OCI-LY3 (cell line): ENCODE measurements at regions not wholly inside any gene's neighbourhood (a gene's known extent, or its start where the extent isn't known, plus 50 kb on each side); places are given as distances from the start of the nearest gene placed in this dataset.

Experiments used
- H2AFZ ChIP-seq: fragments of 200-600, 300-600 bp; shearing (Covaris generic); 2 replicates; pipeline ENCODE4 v1.6.0; 2014; ENCODE audit warnings: antibody characterized with exemption, low read depth, low read length
- H3K27ac ChIP-seq: fragments of 200-600, 300-600 bp; sonication (generic); 2 replicates; pipeline ENCODE4 v1.5.1; 2014; ENCODE audit warnings: mild to moderate bottlenecking, low read length, moderate library complexity, mixed read lengths
- H3K27me3 ChIP-seq: fragments of 200-600, 300-600 bp; sonication (generic); 2 replicates; pipeline ENCODE4 v1.6.1; 2014; ENCODE audit warnings: low read depth, low read length, mixed read lengths
- H3K36me3 ChIP-seq: fragments of 200-600, 300-600 bp; sonication (generic); replicated peaks from 2 replicates; pipeline ENCODE3; 2014; ENCODE audit warnings: low read depth, low read length, mixed read lengths
- H3K4me1 ChIP-seq: fragments of 300-600, 200-600 bp; sonication (generic); 2 replicates; pipeline ENCODE4 v1.6.1; 2014; ENCODE audit warnings: low read length, mixed read lengths
- H3K4me2 ChIP-seq: fragments of 200-600, 300-600 bp; sonication (generic); 2 replicates; pipeline ENCODE4 v1.6.1; 2014; ENCODE audit warnings: low read length, mixed read lengths
- H3K4me3 ChIP-seq: fragments of 300-600, 200-600 bp; sonication (generic); 2 replicates; pipeline ENCODE4 v1.5.1; 2014; ENCODE audit warnings: antibody characterized with exemption, mild to moderate bottlenecking, low read length, moderate library complexity
- H3K79me2 ChIP-seq: fragments of 300-600, 200-600 bp; shearing (Covaris generic); 2 replicates; pipeline ENCODE4 v1.6.1; 2014; ENCODE audit warnings: mild to moderate bottlenecking, low read length, mixed read lengths
- H3K9ac ChIP-seq: fragments of 300-600, 200-600 bp; shearing (Covaris generic); 2 replicates; pipeline ENCODE4 v1.6.0; 2014; ENCODE audit warnings: mild to moderate bottlenecking, low read length, moderate library complexity
- H3K9me3 ChIP-seq: fragments of 200-600, 300-600 bp; shearing (Covaris generic); 2 replicates; pipeline ENCODE4 v1.6.1; 2014; ENCODE audit warnings: low read length, mixed read lengths; ENCODE audit not compliant: insufficient read depth
- H4K20me1 ChIP-seq: fragments of 200-600, 300-600 bp; sonication (generic); 2 replicates; pipeline ENCODE4 v1.6.1; 2016; ENCODE audit warnings: low read length, mixed read lengths; ENCODE audit not compliant: insufficient read depth
- CTCF ChIP-seq: fragments of 200-600, 300-600 bp; sonication (generic); IDR thresholded peaks from 2 replicates; pipeline ENCODE4 v1.5.1; 2014; ENCODE audit warnings: antibody characterized with exemption, low read length, low read depth
- EZH2phosphoT487 ChIP-seq: fragments of 200-600 bp; shearing (Covaris generic); IDR thresholded peaks from 2 replicates; pipeline ENCODE4 v1.6.1; 2018; ENCODE audit warnings: antibody characterized with exemption, mixed run types, low read depth

DNA sequence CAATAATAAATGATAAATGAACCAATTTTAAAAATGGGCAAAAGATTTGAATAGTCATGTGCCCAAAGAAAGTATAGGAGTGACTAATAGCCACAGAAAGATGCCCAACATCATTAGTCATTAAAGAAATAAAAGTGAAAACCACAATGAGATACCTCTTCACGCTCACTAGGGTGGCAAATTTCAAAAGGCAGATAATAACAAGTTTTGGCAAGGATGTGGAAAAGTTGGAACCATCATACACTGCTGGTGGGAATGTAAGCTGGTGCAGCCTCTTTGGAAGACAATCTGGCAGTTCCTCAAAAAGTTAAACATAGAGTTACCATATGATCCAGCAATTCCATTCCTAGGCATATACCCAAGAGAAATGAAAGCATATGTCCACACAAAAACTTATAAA, 1819.8 kb downstream of the MAT2B start:
- Histone ChIP-seq H3K27ac (no peak overlapping the region), H3K9me3 (no peaks in the 10 kb centered on the region), H3K4me1 (no peaks in the 10 kb centered on the region), H3K9ac (no peak overlapping the region), H3K27me3 (no peaks in the 10 kb centered on the region), H4K20me1 (no peaks in the 10 kb centered on the region), H3K79me2 (no peaks in the 10 kb centered on the region), H3K4me3 (no peak overlapping the region), H2AFZ (no peak overlapping the region), H3K36me3 (no peaks in the 10 kb centered on the region), H3K4me2 (no peak overlapping the region)
- TF ChIP-seq CTCF (no peak), EZH2phosphoT487 (no peak)

DNA sequence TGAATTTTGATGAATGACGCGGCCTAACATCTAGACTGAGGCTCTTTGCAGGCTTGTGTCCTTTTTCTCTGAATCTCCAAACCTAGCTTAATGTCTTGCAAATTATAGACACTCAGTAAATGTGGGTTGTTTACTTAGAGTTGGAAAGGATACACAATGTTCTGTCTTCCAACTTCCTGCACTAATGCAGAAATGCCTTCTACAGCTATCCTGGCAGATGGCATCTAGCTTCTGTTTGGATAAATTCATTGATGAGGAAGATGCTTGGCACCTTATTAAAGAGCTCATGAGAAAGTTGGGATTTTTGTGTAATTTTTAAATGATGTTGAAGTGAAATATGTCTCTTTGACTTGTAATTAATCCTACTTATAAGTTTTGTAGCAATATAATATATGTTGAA, 1822.2 kb downstream of the MAT2B start:
- H3K4me3 ChIP-seq, result no peak overlapping the region

GRCh38 chr5:165328846-165329245, 1823.4 kb downstream of the MAT2B start:
- no peaks in the 10 kb centered on the region for H3K27me3 ChIP-seq
- H3K27ac ChIP-seq, result no peak overlapping the region
- H3K9me3 ChIP-seq, result no peaks in the 10 kb centered on the region
- no peak overlapping the region for H3K9ac ChIP-seq
- H3K4me3 ChIP-seq, result no peak overlapping the region
- no peak overlapping the region for H2AFZ ChIP-seq
- H3K4me2 ChIP-seq, result no peak overlapping the region
- TF ChIP-seq CTCF (no peak), EZH2phosphoT487 (no peak)
- H3K4me1 ChIP-seq, result no peaks in the 10 kb centered on the region
- no peaks in the 10 kb centered on the region for H4K20me1 ChIP-seq
- no peaks in the 10 kb centered on the region for H3K79me2 ChIP-seq
- no peaks in the 10 kb centered on the region for H3K36me3 ChIP-seq

More for the DNA sequence above, 1822.2 kb downstream of the MAT2B start:
- H3K4me1 ChIP-seq, result no peaks in the 10 kb centered on the region
- no peaks in the 10 kb centered on the region for H4K20me1 ChIP-seq
- H3K27ac ChIP-seq, result no peak overlapping the region
- no peak overlapping the region for H3K4me2 ChIP-seq
- no peaks in the 10 kb centered on the region for H3K27me3 ChIP-seq
- no peaks in the 10 kb centered on the region for H3K9me3 ChIP-seq
- no peak overlapping the region for H3K9ac ChIP-seq
- TF ChIP-seq CTCF (no peak), EZH2phosphoT487 (no peak)
- no peaks in the 10 kb centered on the region for H3K79me2 ChIP-seq
- H2AFZ ChIP-seq, result no peak overlapping the region
- H3K36me3 ChIP-seq, result no peaks in the 10 kb centered on the region

DNA sequence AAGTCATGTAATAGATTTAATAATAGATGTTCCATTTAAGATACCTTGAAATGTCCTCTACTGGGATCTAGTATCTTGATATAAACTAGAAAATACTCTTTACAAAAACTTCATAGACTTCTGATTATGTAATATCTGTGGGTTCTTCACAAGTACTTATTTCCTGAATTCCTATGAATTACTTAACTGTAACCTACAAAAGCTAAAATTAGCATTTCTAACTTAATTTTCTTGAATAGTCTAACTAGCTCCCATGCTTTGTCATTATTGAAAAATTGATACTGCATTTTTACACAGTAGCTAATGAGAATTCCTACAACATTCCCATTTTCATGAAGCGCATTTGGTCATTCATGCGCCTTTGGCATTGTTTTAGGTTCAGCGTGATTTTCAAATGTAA, 1828.2 kb downstream of the MAT2B start:
- H4K20me1 ChIP-seq, result no peaks in the 10 kb centered on the region
- no peaks in the 10 kb centered on the region for H3K79me2 ChIP-seq
- no peak overlapping the region for H3K27ac ChIP-seq
- H3K4me2 ChIP-seq, result no peak overlapping the region
- H3K36me3 ChIP-seq, result no peaks in the 10 kb centered on the region
- no peaks in the 10 kb centered on the region for H3K27me3 ChIP-seq
- no peak overlapping the region for H3K9ac ChIP-seq
- no peak overlapping the region for H2AFZ ChIP-seq
- no peak overlapping the region for H3K4me3 ChIP-seq
- no peak for TF ChIP-seq EZH2phosphoT487
- no peak for TF ChIP-seq CTCF
- H3K9me3 ChIP-seq, result no peaks in the 10 kb centered on the region
- no peaks in the 10 kb centered on the region for H3K4me1 ChIP-seq
